H4 (cell line): ENCODE measurements at regions not wholly inside any gene's neighbourhood (a gene's known extent, or its start where the extent isn't known, plus 50 kb on each side); places are given as distances from the start of the nearest gene placed in this dataset.

ENCODE experiments used
- DNase-seq: peaks from one replicate; pipeline ENCODE4 v3.0.0-alpha.2; 2015; ENCODE audit warnings: low spot score

GRCh38 chr5:123814801-123815470 lies 303.0 kb downstream of the CSNK1G3 start:
- DNase-seq: no peak

GRCh38 chr5:123813937-123814624 lies 302.1 kb downstream of the CSNK1G3 start:
- DNase-seq: peak; percentile 74

- peak; percentile 35 for DNase-seq
Measured at GRCh38 chr5:123813264-123813663, 301.3 kb downstream of the CSNK1G3 start.

GRCh38 chr5:123811831-123812230 lies 299.9 kb downstream of the CSNK1G3 start:
- no peak for DNase-seq

GRCh38 chr5:123810746-123811340 lies 298.9 kb downstream of the CSNK1G3 start:
- DNase-seq: no peak

- DNase-seq: no peak
Measured at GRCh38 chr5:123810253-123810652, 298.3 kb downstream of the CSNK1G3 start.

- no peak for DNase-seq
Measured at GRCh38 chr5:123809594-123810221, 297.7 kb downstream of the CSNK1G3 start.

- DNase-seq: no peak
Measured at GRCh38 chr5:123808461-123809380, 296.7 kb downstream of the CSNK1G3 start.

GRCh38 chr5:123807177-123807945 lies 295.4 kb downstream of the CSNK1G3 start:
- DNase-seq: no peak

GRCh38 chr5:123806644-123807043 lies 294.7 kb downstream of the CSNK1G3 start:
- DNase-seq: no peak

GRCh38 chr5:123805300-123805699 lies 293.3 kb downstream of the CSNK1G3 start:
- no peak for DNase-seq

- no peak for DNase-seq
Measured at GRCh38 chr5:123803359-123803758, 291.4 kb downstream of the CSNK1G3 start.

GRCh38 chr5:123802298-123802951 lies 290.4 kb downstream of the CSNK1G3 start:
- DNase-seq: no peak

GRCh38 chr5:123800640-123801039 lies 288.7 kb downstream of the CSNK1G3 start:
- DNase-seq: no peak

GRCh38 chr5:123795688-123796087 lies 283.7 kb downstream of the CSNK1G3 start:
- no peak for DNase-seq

- no peak for DNase-seq
Measured at GRCh38 chr5:123790226-123790625, 278.2 kb downstream of the CSNK1G3 start.

- no peak for DNase-seq
Measured at GRCh38 chr5:123787635-123788034, 275.7 kb downstream of the CSNK1G3 start.

- DNase-seq: no peak
Measured at GRCh38 chr5:123787136-123787535, 275.2 kb downstream of the CSNK1G3 start.

GRCh38 chr5:123786411-123786810 lies 274.4 kb downstream of the CSNK1G3 start:
- DNase-seq: no peak
